Stimulated activated CD4-positive, alpha-beta T cell treated with anti-CD3 and anti-CD28 coated beads, Interleukin-4, amount 100 ng/mL, for 48 hours (primary cell): ENCODE measurements at regions not wholly inside any gene's neighbourhood (a gene's known extent, or its start where the extent isn't known, plus 50 kb on each side); places are given as distances from the start of the nearest gene placed in this dataset.

Experiments used
- DNase-seq, 2 donors: peaks; one replicate each; pipeline ENCODE4 v3.0.0-alpha.2; 2020; ENCODE audit warnings: low read depth in 2 of 2

DNA sequence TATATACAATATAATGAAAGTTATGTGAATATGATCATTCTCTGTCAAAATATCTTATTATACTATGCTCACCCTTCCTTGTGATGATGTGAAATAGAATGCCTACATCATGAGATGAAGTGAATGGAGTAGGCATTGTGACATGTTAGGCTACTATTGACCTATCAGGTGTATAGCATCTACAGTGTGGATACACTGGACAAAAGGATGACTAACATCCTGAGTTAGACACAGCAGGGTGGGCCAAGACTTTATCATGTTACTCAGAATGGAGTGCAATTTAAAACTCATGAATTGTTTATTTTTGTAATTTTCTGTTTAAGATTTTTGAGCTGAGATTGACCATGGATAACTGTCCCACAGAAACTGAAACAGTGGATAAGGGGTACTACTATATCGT is 53.4 kb upstream of the NAV3 start:
- DNase-seq = no peak

DNA sequence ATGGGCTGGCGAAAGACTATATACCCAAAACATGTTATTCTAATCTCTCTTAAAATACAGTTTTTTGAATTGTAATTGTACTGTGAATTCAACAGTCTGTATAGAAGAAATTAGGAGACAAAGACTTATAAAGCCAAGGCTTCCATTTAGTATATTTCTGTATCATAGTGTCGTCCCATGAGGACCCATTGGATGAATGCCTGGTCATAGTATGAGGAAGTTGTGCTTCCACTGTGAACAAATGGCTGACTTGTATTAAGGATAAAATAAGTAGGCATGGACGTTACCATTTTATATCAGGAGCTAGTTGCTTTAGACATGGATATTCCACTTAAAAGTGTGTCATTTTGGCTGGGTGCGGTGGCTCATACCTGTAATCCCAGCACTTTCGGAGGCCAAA is 55.9 kb upstream of the NAV3 start:
- no peak for DNase-seq

DNA sequence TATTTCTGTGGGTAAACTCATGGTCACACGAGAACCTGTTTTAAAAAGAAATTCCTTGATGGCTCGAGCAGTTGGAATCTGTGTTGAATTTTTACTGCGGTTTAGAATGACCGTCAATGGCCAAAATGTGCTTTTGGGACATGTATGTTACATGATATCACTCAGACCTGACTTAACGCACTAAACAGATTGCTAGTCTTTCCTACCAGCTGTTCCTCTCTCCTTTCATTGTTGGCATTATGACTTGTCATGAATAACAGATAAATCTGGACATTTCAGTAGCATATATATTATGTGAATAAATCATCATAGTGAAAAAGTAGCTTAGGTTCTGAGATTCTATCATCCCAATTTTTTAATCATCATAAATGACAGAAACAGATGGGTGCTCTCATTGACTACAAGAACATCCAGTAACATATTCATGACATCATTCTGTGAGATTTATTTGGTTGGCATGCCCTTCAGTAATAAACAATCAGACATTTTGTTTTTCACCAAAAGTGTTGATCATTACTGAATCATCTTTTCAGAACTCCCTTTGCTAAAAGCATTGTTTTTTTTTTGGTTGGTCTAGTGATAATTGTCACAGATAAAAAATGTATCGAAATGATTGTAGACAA is 57.9 kb upstream of the NAV3 start:
- DNase-seq = no peak

DNA sequence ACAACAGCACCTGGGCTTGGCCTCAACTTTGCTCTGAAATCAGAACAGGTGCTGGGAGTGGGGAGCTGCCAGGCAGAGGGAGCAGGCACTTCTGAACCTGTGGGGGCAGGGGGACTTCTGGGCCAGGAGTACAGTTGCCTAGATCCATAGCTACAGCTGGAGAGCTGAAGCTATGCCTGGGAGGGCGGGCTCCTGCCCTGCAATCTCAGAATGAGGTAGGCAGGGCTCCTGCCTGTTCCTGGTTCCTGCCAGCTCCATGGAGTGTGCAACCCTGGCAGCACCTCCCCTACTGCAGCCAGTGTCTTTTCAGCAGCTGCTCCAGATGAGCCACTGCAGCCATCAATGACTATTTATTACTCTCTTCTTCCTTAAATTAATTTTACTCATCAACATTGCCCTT is 62.1 kb upstream of the NAV3 start:
- no peak for DNase-seq

DNA sequence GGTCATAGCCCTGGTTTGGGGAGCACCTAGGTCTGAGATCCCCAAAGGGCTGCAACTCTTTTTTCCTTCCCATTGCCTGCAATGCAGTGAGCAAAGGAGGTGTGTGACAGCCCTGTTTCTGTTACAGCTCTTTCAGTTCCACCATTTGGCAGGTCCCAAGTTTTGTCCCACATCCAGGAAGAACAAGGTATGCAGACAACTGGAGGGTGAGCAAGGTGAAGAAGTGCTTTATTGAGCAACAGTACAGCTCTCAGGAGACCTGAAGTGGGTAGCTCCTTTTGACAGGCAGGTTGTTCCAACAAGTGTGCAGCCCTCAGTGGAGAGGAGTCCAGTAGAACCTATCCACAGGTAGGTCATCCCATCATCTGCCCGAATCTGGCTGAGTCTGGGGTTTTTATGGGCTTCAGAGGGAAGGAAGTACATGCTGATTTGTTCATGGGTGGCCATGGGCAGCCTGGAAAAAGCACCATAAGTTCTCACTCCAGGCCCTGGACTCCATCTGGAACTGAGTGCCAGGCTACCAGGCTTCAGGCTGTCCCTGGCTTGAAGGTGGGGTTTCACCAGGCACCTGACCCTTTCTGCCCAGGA is 62.8 kb upstream of the NAV3 start:
- DNase-seq = no peak

DNA sequence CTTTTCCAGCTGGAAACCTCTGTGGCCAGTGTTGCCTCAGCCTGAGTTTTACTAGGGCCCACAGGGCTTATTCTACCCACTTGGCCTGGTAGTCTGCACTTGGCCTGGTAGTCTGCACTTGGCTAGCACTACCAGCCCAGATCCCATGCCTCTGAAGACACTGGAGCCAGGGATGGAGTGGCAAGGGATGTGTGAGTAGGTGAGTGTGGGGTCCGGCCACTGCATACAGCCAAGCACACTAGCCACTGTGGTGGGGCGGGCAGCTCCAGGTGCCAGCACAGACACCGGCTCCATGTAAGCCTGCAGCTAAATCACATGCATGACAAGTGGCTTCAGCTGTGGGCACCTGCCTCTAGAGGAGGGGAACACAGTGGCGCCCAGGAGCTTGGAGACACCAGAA is 63.4 kb upstream of the NAV3 start:
- DNase-seq = no peak

DNA sequence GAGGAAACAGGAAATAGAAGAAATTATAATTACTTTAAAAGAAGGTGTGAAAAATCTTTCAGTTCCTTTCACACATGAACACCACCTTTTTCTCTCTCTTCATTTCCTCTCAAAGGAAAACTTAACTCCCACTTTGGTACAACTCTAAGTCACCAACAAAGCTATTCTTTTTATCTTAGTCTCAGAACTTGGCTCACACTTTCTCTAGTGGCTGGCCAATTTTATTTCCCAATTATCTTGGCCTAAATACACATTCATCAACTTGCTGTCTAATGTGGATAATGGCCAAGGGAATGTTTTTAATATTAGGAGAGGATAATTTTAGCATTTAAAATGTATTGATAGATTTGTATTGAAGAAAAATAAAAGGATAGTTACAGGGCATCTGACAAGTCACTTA is 64.5 kb upstream of the NAV3 start:
- no peak for DNase-seq

DNA sequence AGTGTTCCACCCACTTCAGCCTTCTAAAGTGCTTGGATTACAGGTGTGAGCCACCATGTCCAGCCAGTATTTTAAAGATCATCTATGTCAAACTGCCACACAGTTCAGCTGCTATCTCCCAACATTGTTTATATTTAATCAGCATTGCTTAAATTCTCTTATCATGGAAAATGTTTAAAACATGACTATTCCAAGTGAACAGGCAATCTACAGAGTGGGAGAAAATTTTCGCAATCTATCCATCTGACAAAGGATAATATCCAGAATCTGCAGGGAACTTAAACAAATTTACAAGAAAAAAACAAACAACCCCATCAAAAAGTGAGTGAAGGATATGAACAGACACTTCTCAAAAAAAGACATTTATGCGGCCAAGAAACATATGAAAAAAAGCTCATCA is 69.4 kb upstream of the NAV3 start:
- DNase-seq = no peak

DNA sequence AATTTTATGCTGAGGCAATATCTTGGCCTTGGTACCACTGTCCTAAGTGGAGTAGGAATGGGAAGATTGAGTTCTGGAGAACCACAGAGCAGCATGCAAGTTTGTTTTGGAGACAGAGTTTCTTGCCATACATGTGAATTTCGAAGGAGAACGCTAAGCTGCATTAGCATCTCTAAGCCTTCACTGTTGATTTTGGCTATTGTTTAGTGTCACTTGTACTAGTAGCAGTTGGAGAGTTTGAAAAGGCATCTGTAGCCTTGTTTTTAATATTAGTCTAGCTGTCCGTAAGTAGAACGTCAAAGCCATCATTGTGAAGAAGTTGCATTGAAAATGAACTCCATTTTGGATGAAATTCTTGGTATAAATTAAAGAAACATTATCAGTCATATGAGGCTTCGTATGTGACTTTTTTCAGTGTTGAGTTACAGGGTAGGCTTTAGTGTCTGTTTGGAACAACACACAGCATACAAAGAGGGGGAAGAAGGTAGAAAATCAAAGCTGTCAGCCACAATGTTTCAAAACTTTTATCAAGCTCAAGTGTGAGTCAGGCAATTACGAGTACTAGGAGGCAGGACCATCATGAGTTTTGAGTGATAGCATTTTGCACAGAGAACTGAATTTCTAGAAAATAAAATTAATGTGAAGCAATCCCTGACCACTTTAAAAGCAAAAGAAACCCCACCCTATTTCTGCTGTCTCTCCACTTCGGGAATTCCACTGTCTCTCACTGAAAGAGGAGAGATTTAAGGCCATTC is 70.2 kb upstream of the NAV3 start:
- no peak for DNase-seq

DNA sequence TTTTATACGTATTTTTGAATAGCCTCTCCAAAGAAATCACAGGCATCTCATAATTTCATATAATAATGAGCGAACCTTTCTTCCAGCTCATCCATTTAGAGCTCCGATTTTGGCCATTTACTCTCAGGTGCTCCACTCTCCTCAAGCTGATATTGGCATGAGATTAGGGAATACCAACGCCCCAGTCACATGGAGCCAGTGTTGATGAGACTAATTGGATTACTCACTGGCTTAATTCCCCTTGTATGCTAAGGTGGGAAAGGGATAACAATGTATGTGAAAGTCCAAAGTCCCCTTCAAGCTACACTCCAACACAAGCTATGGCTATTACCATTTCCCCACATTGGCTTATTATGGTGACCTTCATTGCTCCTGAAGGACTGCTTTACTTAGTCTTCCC is 76.6 kb upstream of the NAV3 start:
- no peak for DNase-seq

DNA sequence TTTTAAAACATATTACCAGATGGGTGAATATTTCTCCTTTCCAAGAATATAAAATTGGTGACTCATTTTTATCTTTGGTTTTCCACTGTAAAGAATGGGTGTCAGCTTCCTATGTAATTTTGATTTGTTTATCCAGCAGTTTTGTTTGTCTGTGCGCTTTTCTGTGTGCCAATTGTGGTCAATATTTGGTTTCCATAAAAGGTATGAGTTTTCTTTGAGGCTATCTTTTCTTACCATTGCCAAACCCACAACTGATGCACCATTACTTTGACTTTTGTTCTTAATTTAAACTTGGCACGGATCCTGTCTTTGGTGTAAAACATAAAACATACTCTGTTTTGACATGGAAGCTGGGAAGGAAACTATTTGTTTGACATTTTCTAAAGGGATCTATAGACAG is 78.8 kb upstream of the NAV3 start:
- no peak for DNase-seq

DNA sequence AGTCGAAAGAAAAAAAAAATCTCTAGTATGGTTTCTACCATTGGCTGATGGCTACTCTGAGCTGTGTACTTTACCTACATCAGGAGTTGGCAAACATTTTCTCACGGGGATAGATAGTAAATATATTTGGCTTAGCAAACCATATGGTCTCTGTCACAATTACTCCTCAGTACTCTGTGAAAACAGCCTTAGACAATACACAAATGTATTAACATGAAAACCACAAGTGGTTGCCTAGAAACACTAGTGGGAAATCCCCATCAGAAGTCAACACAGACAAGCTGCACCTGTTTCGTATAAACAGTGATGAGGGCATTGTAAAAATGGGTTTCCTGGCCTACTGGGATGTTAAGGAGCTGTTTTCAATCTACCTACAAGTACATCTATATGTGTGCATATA is 84.6 kb upstream of the NAV3 start:
- DNase-seq = no peak

DNA sequence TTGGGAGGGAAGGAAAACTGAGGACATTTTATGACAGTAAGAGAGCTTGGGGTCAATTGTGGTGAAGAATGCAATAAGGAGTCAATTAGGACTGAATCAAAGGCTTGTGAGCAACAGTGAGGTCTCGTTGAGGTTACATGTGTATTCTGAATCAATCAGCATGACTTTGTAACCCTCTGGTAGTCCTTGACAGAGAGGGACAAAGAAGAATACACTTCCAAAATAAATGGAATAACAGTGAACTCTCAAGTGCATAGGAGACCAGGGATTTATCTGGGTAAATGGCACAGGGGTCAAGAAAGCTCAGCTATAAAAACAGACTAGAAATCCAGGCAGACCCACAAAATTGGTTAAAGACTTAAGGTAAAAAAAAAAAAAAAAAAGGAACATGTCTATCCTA is 85.1 kb upstream of the NAV3 start:
- DNase-seq = no peak

DNA sequence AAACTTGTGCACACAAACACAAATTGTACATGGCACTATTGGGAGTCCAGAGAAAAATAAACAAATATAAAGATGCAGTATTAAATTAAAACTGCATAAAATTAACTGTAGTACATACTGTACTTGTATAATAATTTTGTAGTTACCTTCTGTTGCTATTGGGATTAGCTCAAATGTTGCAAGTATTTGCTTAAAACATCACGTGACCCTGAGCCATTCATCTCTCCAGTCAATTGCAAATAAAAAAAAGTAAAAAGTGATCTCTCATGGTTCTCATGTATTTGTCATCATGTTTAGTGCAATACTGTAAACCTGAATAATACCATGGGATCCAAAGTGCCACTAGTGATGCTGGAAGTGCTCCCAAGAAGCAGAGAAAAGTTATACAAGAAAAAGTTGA is 88.1 kb upstream of the NAV3 start:
- no peak for DNase-seq

DNA sequence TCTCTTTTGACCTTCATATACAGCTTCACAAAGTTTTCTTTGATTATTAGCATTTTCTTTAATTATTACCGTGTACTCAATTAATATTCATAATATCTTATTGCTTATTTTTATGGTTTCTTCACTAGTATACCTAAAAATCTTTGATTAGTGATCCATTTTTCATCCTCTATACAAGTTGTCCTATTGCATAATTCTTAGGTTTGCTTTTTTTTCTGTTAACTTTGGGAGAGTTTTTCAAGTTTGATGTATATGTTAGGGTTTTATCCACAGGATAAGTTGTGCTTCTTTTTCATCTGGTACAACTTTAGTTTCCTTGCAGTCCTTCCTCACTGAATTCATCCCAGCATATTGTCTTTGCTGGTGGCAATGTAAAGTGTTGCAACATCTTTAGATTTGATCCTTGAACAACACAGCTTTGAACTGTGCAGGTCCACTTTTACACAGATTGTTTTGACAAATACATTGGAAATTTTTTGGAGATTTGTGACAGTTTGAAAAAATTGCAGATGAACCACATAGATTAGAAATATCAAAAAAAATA is 88.6 kb upstream of the NAV3 start:
- DNase-seq = no peak

DNA sequence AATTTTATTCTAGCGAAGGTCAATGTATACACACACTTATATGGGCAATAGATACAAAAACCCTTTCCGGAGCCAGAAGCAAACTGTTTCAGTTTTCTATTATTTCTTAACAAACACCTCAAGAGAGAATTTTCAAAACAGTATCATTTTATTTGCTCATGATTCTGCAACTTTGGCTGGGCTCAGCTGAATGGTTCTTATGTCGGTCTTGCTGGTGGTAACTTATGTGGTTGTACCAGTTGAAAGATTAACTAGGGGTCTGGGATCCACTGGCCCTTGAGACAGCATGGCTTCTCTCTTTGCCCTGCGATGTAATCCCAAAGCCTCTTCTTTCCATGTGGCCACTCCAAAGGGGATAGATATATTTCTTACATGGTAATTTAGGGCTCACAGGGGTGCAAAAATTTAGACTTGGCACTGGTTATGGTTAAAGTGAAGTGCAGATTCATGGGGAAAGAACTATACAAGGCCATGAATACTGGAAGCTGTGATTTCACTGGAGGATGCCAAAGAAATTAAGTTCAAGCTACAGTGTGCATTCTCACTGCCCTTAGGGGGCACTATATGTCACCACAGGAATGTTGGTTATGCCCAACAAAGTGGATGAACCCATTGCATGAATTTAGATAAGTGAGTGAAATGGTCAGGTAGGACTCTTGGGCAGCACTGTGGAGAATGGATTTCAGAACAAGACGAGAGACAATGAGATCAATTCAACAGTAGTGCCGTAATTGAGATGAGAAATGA is 94.3 kb upstream of the NAV3 start:
- no peak for DNase-seq

DNA sequence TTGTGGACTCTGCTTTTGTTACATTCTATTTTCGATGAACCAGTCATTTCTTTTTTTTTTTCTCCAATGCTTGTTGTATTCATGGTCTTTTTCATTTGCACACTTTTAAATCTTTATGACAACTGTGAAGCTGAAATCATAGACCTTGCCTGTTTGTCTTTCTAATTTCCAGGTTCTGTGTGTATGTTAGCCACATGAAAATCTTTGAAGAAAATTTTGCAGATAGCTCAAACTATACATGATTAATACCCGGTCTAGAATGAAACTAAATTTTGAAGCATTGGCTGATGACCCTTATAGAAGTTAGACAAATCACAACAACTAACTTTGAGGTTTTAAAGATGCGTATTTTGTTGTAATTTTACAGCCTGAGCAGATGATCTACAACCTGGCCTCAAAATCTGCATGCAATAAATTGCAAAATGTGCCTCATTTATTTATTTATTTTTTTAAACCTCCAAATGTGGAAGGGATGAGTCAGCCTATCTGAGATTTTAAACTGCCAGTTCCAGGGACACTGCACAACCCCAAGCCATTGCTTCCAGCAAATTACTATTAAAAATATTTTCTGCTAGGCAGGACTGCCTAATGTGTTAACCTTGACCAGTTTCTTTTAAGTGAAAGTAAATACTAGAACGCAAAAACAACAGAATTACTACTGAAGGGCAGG is 96.3 kb upstream of the NAV3 start:
- DNase-seq = no peak

DNA sequence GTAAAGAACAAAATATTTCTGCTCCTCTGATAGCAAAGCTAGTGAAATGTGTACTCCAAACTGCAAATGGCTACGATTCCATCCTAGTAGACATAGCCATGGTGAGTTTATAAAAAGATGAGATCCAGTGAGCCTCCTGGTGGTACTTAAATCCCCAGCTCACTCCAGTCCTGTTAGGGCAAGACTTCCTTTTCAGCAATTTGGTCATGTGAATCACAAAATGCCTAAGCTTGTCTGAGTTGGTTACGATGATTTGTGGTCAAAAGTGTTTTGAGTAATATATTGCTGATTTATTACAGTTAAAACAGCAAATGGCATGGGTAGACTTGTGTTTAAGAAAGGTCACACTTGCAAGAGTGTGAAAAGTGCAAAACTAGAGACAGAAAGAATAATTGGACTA is 102.7 kb upstream of the NAV3 start:
- no peak for DNase-seq

DNA sequence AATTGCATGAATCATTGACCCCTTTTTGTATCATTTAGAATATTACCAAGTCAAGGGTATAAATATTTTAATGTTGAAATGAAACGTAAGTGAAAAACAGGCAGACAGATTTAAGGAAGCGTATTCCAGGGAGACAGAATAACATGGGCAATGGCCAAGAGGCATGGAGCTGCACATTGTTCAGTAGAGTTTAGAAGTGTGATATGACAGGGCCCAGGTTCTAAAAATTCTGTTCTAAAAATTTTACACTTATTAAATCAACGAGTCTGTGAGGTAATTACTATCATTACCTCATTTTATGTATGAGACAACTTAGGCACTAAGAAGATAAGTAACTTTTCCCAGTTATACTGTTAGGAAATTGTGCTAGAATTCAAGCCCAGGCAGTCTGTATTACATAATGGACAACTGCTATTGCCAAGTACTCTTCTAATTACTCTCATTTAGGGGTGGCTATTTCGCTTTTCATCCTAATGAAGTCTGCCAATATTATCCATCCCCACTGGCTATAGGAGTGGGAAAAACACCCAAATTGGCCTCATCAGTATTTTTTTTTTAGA is 103.2 kb upstream of the NAV3 start:
- DNase-seq = no peak

DNA sequence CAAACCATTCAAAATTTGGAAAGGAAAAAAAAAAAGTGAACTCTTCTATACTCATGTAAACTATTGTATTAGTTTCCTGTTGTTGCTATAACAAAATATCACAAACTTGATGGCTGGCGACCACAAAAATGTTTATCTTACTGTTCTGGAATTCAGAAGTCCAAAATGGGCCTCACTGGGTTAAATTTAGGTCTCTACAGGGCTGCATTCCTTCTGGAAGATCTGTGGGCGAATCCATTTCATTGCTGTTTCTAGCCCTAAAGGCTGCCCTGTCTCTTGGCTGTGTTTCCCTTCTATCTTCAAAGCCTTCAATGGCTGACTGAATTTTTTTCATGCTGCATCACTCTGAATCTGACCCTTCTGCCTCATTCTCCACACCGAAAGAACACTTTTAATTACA is 105.1 kb upstream of the NAV3 start:
- no peak for DNase-seq

DNA sequence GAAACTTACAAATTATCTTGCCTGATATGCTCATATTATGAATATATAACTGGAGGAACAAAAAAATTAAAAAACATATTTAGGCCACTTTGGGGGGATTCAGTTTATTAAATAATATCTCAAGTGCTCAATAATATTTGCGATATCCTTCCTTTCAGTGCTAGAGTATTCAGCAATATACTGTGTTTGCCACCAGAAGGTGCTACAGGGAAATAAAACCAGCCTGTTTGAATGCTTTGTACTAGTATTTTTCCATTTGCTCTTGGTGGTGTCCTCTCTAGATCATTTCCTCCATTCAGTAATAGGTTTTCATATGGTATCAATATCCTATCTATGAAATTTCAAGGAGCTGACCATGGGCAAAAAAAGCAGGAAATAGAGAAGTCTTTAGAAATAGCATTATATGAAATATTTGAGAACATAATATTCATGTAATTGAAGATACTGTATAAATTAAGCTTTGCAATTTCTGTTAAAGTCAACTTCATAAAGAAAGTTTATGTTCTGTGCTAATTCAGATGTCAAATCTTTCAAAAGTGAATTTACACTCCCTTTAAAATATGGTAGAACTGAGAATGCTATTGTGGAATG is 106.2 kb upstream of the NAV3 start:
- no peak for DNase-seq
